Upper lobe of right lung (tissue), 1 donor: ENCODE measurements at regions not wholly inside any gene's neighbourhood (a gene's known extent, or its start where the extent isn't known, plus 50 kb on each side); places are given as distances from the start of the nearest gene placed in this dataset.
A peak's percentile ranks its signal among the peaks of the same experiment; 100 is the strongest.

Experiments
- ATAC-seq: fragments of 200-7000 bp; cut with Tn5 transposase; one replicate; pipeline ENCODE4 v1.9.1; 2020; ENCODE audit warnings: mild to moderate bottlenecking, moderate library complexity
- DNase-seq: peaks from one replicate; pipeline ENCODE4 v3.0.0-alpha.2; 2020
- H3K27ac ChIP-seq: fragments of 200-600 bp; one replicate; pipeline ENCODE4 v1.8.0; 2022
- H3K27me3 ChIP-seq: fragments of 200-600 bp; one replicate; pipeline ENCODE4 v1.8.0; 2022; ENCODE audit warnings: mild to moderate bottlenecking
- H3K36me3 ChIP-seq: fragments of 200-600 bp; one replicate; pipeline ENCODE4 v1.8.0; 2022
- H3K4me1 ChIP-seq: fragments of 200-600 bp; one replicate; pipeline ENCODE4 v1.8.0; 2022
- H3K4me3 ChIP-seq: fragments of 200-600 bp; one replicate; pipeline ENCODE4 v1.8.0; 2022; ENCODE audit warnings: mild to moderate bottlenecking
- H3K9me3 ChIP-seq: fragments of 200-600 bp; one replicate; pipeline ENCODE4 v1.8.0; 2022
- CTCF ChIP-seq: fragments of 200-600 bp; IDR thresholded peaks from one replicate; pipeline ENCODE4 v1.8.0; 2022; ENCODE audit warnings: antibody characterized with exemption
- intact Hi-C: fragments of 100-400 bp; cut with DNase I; formaldehyde crosslinking; loops from one replicate; pipeline ENCODE4 v1.11.0; 2022
- donor health status: DM: no; HTN: yes; CAD: no; lungs with severe emphysema.

GRCh38 chr18:37762076-37762621 lies 196.6 kb upstream of the CELF4 start:
- Histone ChIP-seq H3K36me3 (no peaks in the 10 kb centered on the region), H3K27ac (no peak overlapping the region), H3K4me3 (no peak overlapping the region), H3K9me3 (no peaks in the 10 kb centered on the region), H3K27me3 (no peaks in the 10 kb centered on the region), H3K4me1 (no peaks in the 10 kb centered on the region)
- intact Hi-C loops, result no loop called here
- no peak for TF ChIP-seq CTCF
- DNase-seq (peak; percentile 73), ATAC-seq (peak; percentile 89)

- no peaks in the 10 kb centered on the region for H3K4me1 ChIP-seq
- peak; percentile 69 for ATAC-seq
- no peak overlapping the region for H3K4me3 ChIP-seq
- no peaks in the 10 kb centered on the region for H3K36me3 ChIP-seq
- no peaks in the 10 kb centered on the region for H3K27me3 ChIP-seq
- intact Hi-C loops, result no loop called here
- H3K9me3 ChIP-seq, result no peaks in the 10 kb centered on the region
- no peak for TF ChIP-seq CTCF
- no peak overlapping the region for H3K27ac ChIP-seq
- no peak for DNase-seq
Observed at GRCh38 chr18:37754141-37754540, 188.5 kb upstream of the CELF4 start.

- TF ChIP-seq CTCF, result no peak
- no peaks in the 10 kb centered on the region for H3K36me3 ChIP-seq
- no peak overlapping the region for H3K27ac ChIP-seq
- ATAC-seq (no peak), DNase-seq (no peak)
- no peak overlapping the region for H3K4me3 ChIP-seq
- no peaks in the 10 kb centered on the region for H3K27me3 ChIP-seq
- no peaks in the 10 kb centered on the region for H3K4me1 ChIP-seq
- intact Hi-C loops, result no loop called here
- H3K9me3 ChIP-seq, result no peaks in the 10 kb centered on the region
Observed at GRCh38 chr18:37742436-37742835, 176.8 kb upstream of the CELF4 start.

GRCh38 chr18:37741032-37741623 lies 175.5 kb upstream of the CELF4 start:
- no peak for DNase-seq
- intact Hi-C loops, result no loop called here
- Histone ChIP-seq H3K27me3 (no peaks in the 10 kb centered on the region), H3K9me3 (no peaks in the 10 kb centered on the region), H3K4me3 (no peak overlapping the region), H3K4me1 (no peaks in the 10 kb centered on the region), H3K27ac (no peak overlapping the region), H3K36me3 (no peaks in the 10 kb centered on the region)
- TF ChIP-seq CTCF, result no peak
- ATAC-seq, result no peak

GRCh38 chr18:37734406-37734805 lies 168.8 kb upstream of the CELF4 start:
- Histone ChIP-seq H3K4me3 (no peak overlapping the region), H3K27ac (no peak overlapping the region), H3K36me3 (no peaks in the 10 kb centered on the region), H3K9me3 (no peaks in the 10 kb centered on the region), H3K4me1 (no peaks in the 10 kb centered on the region), H3K27me3 (no peaks in the 10 kb centered on the region)
- intact Hi-C loops, result no loop called here
- no peak for TF ChIP-seq CTCF
- DNase-seq, result no peak
- no peak for ATAC-seq

GRCh38 chr18:37729716-37730115 lies 164.1 kb upstream of the CELF4 start:
- Histone ChIP-seq H3K9me3 (no peaks in the 10 kb centered on the region), H3K36me3 (no peaks in the 10 kb centered on the region), H3K4me3 (no peak overlapping the region), H3K27ac (no peak overlapping the region), H3K27me3 (no peaks in the 10 kb centered on the region), H3K4me1 (no peaks in the 10 kb centered on the region)
- no peak for ATAC-seq
- TF ChIP-seq CTCF, result no peak
- no peak for DNase-seq
- intact Hi-C loops, result no loop called here
